ENCODE measurements at regions not wholly inside any gene's neighbourhood (a gene's known extent, or its start where the extent isn't known, plus 50 kb on each side); places are given as distances from the start of the nearest gene placed in this dataset.

DNA sequence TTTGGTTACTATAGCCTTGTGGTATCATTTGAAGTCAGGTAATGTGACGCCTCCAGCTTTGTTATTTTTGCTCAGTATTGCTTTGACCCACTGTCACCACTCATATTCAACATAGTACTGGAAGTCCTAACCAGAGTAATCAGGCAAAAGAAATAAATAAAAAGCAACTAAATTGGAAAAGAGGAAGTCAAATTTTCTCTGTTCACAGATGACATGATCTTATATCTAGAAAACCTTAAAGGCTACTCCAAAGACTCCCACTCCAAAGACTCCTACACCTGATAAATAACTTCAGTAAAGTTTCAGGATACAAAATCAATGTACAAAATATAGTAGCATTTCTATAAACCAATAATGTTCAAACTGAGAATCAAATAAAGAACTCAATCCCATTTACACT is 348.6 kb downstream of the CXXC4 start:
- H3K4me3 ChIP-seq (ENCODE audit: low read depth, low read length) = no peak overlapping the region
- TF ChIP-seq CTCF (IDR thresholded peaks at IDR 0.05; ENCODE audit: low read depth, low read length) = no peak

- no peak for TF ChIP-seq CTCF (IDR thresholded peaks at IDR 0.05; ENCODE audit: low read depth, low read length)
- H3K4me3 ChIP-seq (ENCODE audit: low read depth, low read length) = no peak overlapping the region
These were observed 356.6 kb downstream of the CXXC4 start for GRCh38 chr4:104138116-104138515.

DNA sequence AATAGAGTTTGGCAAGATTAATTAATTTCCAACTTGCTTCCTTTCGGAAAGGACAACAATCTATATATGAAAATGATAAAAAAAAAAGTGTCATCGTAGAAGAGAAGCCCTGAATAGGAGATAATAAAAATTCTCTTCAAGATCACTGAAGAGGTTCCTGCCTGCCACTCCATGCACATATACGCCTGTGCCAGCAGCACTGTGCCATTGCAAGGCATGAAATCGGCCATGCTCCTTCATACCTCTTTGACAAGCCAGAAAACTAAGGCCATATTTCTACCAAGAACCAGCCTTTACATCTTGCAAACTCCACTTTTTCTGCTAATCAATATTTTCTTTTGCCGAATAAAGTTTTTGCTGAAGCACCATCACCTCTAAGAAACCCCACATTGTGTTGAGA is 365.5 kb downstream of the CXXC4 start:
- TF ChIP-seq CTCF (IDR thresholded peaks at IDR 0.05; ENCODE audit: low read depth, low read length) = no peak
- no peak overlapping the region for H3K4me3 ChIP-seq (ENCODE audit: low read depth, low read length)

DNA sequence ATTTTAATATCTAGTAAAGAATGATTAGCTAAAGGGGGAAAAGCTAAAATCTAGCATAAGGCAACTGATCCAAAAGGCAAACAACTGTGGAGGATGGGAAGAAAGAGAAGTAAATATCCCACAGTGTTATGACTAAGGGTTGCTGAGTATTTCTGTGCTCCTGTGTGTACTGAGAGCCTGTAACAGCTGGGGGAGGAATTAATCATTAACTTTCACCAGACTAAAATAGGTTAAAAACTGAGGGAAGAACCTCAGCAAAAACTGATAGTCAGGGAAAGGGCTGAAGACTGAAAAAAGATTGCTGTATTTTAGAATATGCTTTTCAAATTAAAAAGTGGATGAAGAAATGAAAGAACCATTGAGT is 365.9 kb downstream of the CXXC4 start:
- H3K4me3 ChIP-seq (ENCODE audit: low read depth, low read length) = no peak overlapping the region
- TF ChIP-seq CTCF (IDR thresholded peaks at IDR 0.05; ENCODE audit: low read depth, low read length) = no peak

- no peak overlapping the region for H3K4me3 ChIP-seq (ENCODE audit: low read depth, low read length)
- TF ChIP-seq CTCF (IDR thresholded peaks at IDR 0.05; ENCODE audit: low read depth, low read length) = no peak
These were observed 366.5 kb downstream of the CXXC4 start for GRCh38 chr4:104128031-104128849.

GRCh38 chr4:104123021-104123420 is 371.7 kb downstream of the CXXC4 start:
- no peak overlapping the region for H3K4me3 ChIP-seq (ENCODE audit: low read depth, low read length)
- no peak for TF ChIP-seq CTCF (IDR thresholded peaks at IDR 0.05; ENCODE audit: low read depth, low read length)

DNA sequence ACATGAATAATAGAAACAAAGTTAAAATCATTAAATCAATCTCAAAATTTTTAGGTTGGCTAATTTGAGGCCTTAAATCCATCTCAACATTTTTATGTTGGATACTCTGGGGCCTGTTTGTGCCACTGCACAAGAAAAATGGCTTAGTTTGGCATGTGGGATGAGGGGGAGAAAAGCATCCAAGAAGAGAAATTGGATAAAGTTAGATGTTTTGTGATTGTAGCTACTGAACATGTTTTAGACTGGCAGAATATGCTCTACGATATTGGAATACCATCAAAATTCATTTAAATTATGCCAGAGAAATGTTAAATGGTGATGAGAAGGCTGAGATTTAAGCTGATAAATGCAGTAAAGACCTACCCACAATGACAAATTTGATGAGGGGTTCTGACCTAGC is 376.9 kb downstream of the CXXC4 start:
- no peak overlapping the region for H3K4me3 ChIP-seq (ENCODE audit: low read depth, low read length)
- TF ChIP-seq CTCF (IDR thresholded peaks at IDR 0.05; ENCODE audit: low read depth, low read length) = no peak

Measured in WI38 (cell line).